ENCODE measurements at regions not wholly inside any gene's neighbourhood (a gene's known extent, or its start where the extent isn't known, plus 50 kb on each side); places are given as distances from the start of the nearest gene placed in this dataset.
"Not testable (repeated sequence)": the region's sequence is repeated elsewhere in the genome, so short reads cannot be mapped to it uniquely, and the experiment has no call there.

- Mint-ChIP-seq H3K4me1 (ENCODE audit: low read depth in 2 of 2) (no peaks in the 10 kb centered on the region), H3K4me3 (no peak overlapping the region), H3K27ac (no peak overlapping the region), H3K9me3 (no peaks in the 10 kb centered on the region), H3K36me3 (no peaks in the 10 kb centered on the region), H3K27me3 (peaks cover 5% of the 10 kb centered on the region in 2 donors)
- DNase-seq (ENCODE audit: low spot score), result no peak
- ATAC-seq, result no peak
These were observed 187.8 kb downstream of the ZNF516 start for GRCh38 chr18:76307293-76307690.

GRCh38 chr18:76306685-76307292 is 188.3 kb downstream of the ZNF516 start:
- ATAC-seq, result no peak
- H3K27me3 Mint-ChIP-seq, result peaks cover 5% of the 10 kb centered on the region in 2 donors
- no peak overlapping the region for H3K27ac Mint-ChIP-seq
- no peaks in the 10 kb centered on the region for H3K9me3 Mint-ChIP-seq
- H3K36me3 Mint-ChIP-seq, result no peaks in the 10 kb centered on the region
- no peaks in the 10 kb centered on the region for H3K4me1 Mint-ChIP-seq (ENCODE audit: low read depth in 2 of 2)
- H3K4me3 Mint-ChIP-seq, result no peak overlapping the region
- DNase-seq (ENCODE audit: low spot score), result no peak

- no peaks in the 10 kb centered on the region for H3K36me3 Mint-ChIP-seq
- DNase-seq (ENCODE audit: low spot score), result no peak
- no peaks in the 10 kb centered on the region for H3K4me1 Mint-ChIP-seq (ENCODE audit: low read depth in 2 of 2)
- ATAC-seq, result no peak
- H3K9me3 Mint-ChIP-seq, result peaks cover 5% of the 10 kb centered on the region
- H3K27ac Mint-ChIP-seq, result no peak overlapping the region
- H3K4me3 Mint-ChIP-seq, result no peak overlapping the region
- peaks cover 7 to 25% of the 10 kb centered on the region in 2 donors for H3K27me3 Mint-ChIP-seq
These were observed 209.2 kb downstream of the ZNF516 start for GRCh38 chr18:76285866-76286265.

GRCh38 chr18:76281565-76281964 is 213.5 kb downstream of the ZNF516 start:
- peak in 1 of 2 donors; percentile 11 for ATAC-seq
- no peaks in the 10 kb centered on the region for H3K4me1 Mint-ChIP-seq (ENCODE audit: low read depth in 2 of 2)
- no peak overlapping the region for H3K4me3 Mint-ChIP-seq
- H3K27ac Mint-ChIP-seq, result no peak overlapping the region
- H3K27me3 Mint-ChIP-seq, result peaks cover 11 to 36% of the 10 kb centered on the region in 2 donors
- no peak for DNase-seq (ENCODE audit: low spot score)
- peaks cover 5% of the 10 kb centered on the region for H3K9me3 Mint-ChIP-seq
- H3K36me3 Mint-ChIP-seq, result no peaks in the 10 kb centered on the region

- no peak for DNase-seq (ENCODE audit: low spot score)
- H3K27ac Mint-ChIP-seq, result no peak overlapping the region
- H3K27me3 Mint-ChIP-seq, result peaks cover 12 to 17% of the 10 kb centered on the region in 2 donors
- H3K4me3 Mint-ChIP-seq, result no peak overlapping the region
- no peaks in the 10 kb centered on the region for H3K36me3 Mint-ChIP-seq
- H3K9me3 Mint-ChIP-seq, result peaks cover 5% of the 10 kb centered on the region
- ATAC-seq, result no peak
- no peaks in the 10 kb centered on the region for H3K4me1 Mint-ChIP-seq (ENCODE audit: low read depth in 2 of 2)
These were observed 217.2 kb downstream of the ZNF516 start for GRCh38 chr18:76277801-76278200.

GRCh38 chr18:76275727-76276313 is 219.2 kb downstream of the ZNF516 start:
- no peak for ATAC-seq
- Mint-ChIP-seq H3K27me3 (peaks cover 7 to 11% of the 10 kb centered on the region in 2 donors), H3K9me3 (no peaks in the 10 kb centered on the region), H3K4me1 (ENCODE audit: low read depth in 2 of 2) (no peaks in the 10 kb centered on the region), H3K36me3 (no peaks in the 10 kb centered on the region), H3K27ac (no peak overlapping the region), H3K4me3 (no peak overlapping the region)
- DNase-seq (ENCODE audit: low spot score), result no peak

- Mint-ChIP-seq H3K36me3 (no peaks in the 10 kb centered on the region), H3K27ac (no peak overlapping the region), H3K9me3 (no peaks in the 10 kb centered on the region), H3K4me1 (ENCODE audit: low read depth in 2 of 2) (no peaks in the 10 kb centered on the region), H3K27me3 (peaks cover 9 to 18% of the 10 kb centered on the region in 2 donors), H3K4me3 (no peak overlapping the region)
- ATAC-seq (peak; percentile 29 to 40), DNase-seq (ENCODE audit: low spot score) (no peak)
These were observed 220.4 kb downstream of the ZNF516 start for GRCh38 chr18:76274468-76275289.

- Mint-ChIP-seq H3K27ac (no peak overlapping the region), H3K4me3 (no peak overlapping the region), H3K27me3 (peaks cover 10 to 22% of the 10 kb centered on the region in 2 donors), H3K4me1 (ENCODE audit: low read depth in 2 of 2) (no peaks in the 10 kb centered on the region), H3K36me3 (no peaks in the 10 kb centered on the region), H3K9me3 (no peaks in the 10 kb centered on the region)
- ATAC-seq (peak in 1 of 2 donors; percentile 20), DNase-seq (ENCODE audit: low spot score) (no peak)
These were observed 221.1 kb downstream of the ZNF516 start for GRCh38 chr18:76273956-76274355.

- no peaks in the 10 kb centered on the region for H3K36me3 Mint-ChIP-seq
- peaks cover 10 to 22% of the 10 kb centered on the region in 2 donors for H3K27me3 Mint-ChIP-seq
- no peaks in the 10 kb centered on the region for H3K4me1 Mint-ChIP-seq (ENCODE audit: low read depth in 2 of 2)
- ATAC-seq, result no peak
- H3K4me3 Mint-ChIP-seq, result no peak overlapping the region
- no peaks in the 10 kb centered on the region for H3K9me3 Mint-ChIP-seq
- no peak overlapping the region for H3K27ac Mint-ChIP-seq
- no peak for DNase-seq (ENCODE audit: low spot score)
These were observed 222.0 kb downstream of the ZNF516 start for GRCh38 chr18:76273036-76273545.

- not testable (repeated sequence) for ATAC-seq; DNase-seq (ENCODE audit: low spot score); H3K4me1 Mint-ChIP-seq (ENCODE audit: low read depth in 2 of 2); H3K4me3 Mint-ChIP-seq; H3K9me3 Mint-ChIP-seq; H3K36me3 Mint-ChIP-seq; H3K27ac Mint-ChIP-seq
- H3K27me3 Mint-ChIP-seq, result peaks cover 3 to 11% of the 10 kb centered on the region in 2 donors
These were observed 227.6 kb downstream of the ZNF516 start for GRCh38 chr18:76267423-76267822.

- DNase-seq (ENCODE audit: low spot score), result no peak
- no peak overlapping the region for H3K4me3 Mint-ChIP-seq
- no peaks in the 10 kb centered on the region for H3K9me3 Mint-ChIP-seq
- H3K27me3 Mint-ChIP-seq, result peaks cover 3 to 11% of the 10 kb centered on the region in 2 donors
- H3K4me1 Mint-ChIP-seq (ENCODE audit: low read depth in 2 of 2), result peaks cover 0 to 5% of the 10 kb centered on the region in 2 donors
- no peaks in the 10 kb centered on the region for H3K36me3 Mint-ChIP-seq
- H3K27ac Mint-ChIP-seq, result no peak overlapping the region
- no peak for ATAC-seq
These were observed 228.6 kb downstream of the ZNF516 start for GRCh38 chr18:76266236-76266991.

GRCh38 chr18:76265497-76266235 is 229.4 kb downstream of the ZNF516 start:
- no peak overlapping the region for H3K27ac Mint-ChIP-seq
- peaks cover 3 to 11% of the 10 kb centered on the region in 2 donors for H3K27me3 Mint-ChIP-seq
- H3K4me1 Mint-ChIP-seq (ENCODE audit: low read depth in 2 of 2), result peaks cover 0 to 5% of the 10 kb centered on the region in 2 donors
- DNase-seq (ENCODE audit: low spot score), result no peak
- H3K9me3 Mint-ChIP-seq, result no peaks in the 10 kb centered on the region
- no peaks in the 10 kb centered on the region for H3K36me3 Mint-ChIP-seq
- no peak overlapping the region for H3K4me3 Mint-ChIP-seq
- peak in 1 of 2 donors; percentile 66 for ATAC-seq

- Mint-ChIP-seq H3K36me3 (no peaks in the 10 kb centered on the region), H3K27ac (no peak overlapping the region), H3K27me3 (peaks cover 3 to 6% of the 10 kb centered on the region in 2 donors), H3K4me3 (no peak overlapping the region), H3K4me1 (ENCODE audit: low read depth in 2 of 2) (peaks cover 0 to 5% of the 10 kb centered on the region in 2 donors), H3K9me3 (no peaks in the 10 kb centered on the region)
- ATAC-seq (no peak), DNase-seq (ENCODE audit: low spot score) (no peak)
These were observed 230.2 kb downstream of the ZNF516 start for GRCh38 chr18:76264876-76265250.
